SK-MEL-5 (cell line): ENCODE measurements at regions not wholly inside any gene's neighbourhood (a gene's known extent, or its start where the extent isn't known, plus 50 kb on each side); places are given as distances from the start of the nearest gene placed in this dataset.

ENCODE experiments used
- DNase-seq: peaks from one replicate; pipeline ENCODE4 v3.0.0-alpha.2; 2016; ENCODE audit warnings: low read depth, low spot score
- in situ Hi-C: cut with HindIII; loops from 2 replicates; pipeline ENCODE4 v1.10.0; 2016; ENCODE audit warnings: low sequenced_read_pairs, high pct_unique_total_duplicates, low pct_unique_long_range_greater_than_20kb

- in situ Hi-C loops, result no loop called here
- no peak for DNase-seq
Observed at GRCh38 chr3:80451393-80451792, 683.6 kb upstream of the ROBO1 start.

- DNase-seq, result no peak
- in situ Hi-C loops, result no loop called here
Observed at GRCh38 chr3:80445641-80446040, 677.8 kb upstream of the ROBO1 start.

- no peak for DNase-seq
- in situ Hi-C loops, result no loop called here
Observed at GRCh38 chr3:80445053-80445452, 677.3 kb upstream of the ROBO1 start.

- no peak for DNase-seq
- in situ Hi-C loops, result no loop called here
Observed at GRCh38 chr3:80439490-80439889, 671.7 kb upstream of the ROBO1 start.

GRCh38 chr3:80434366-80434765 lies 666.6 kb upstream of the ROBO1 start:
- in situ Hi-C loops, result no loop called here
- no peak for DNase-seq

- DNase-seq, result no peak
- in situ Hi-C loops, result no loop called here
Observed at GRCh38 chr3:80424951-80425350, 657.2 kb upstream of the ROBO1 start.

- no peak for DNase-seq
- in situ Hi-C loops, result no loop called here
Observed at GRCh38 chr3:80408030-80408721, 640.4 kb upstream of the ROBO1 start.

GRCh38 chr3:80405618-80406017 lies 637.8 kb upstream of the ROBO1 start:
- in situ Hi-C loops, result no loop called here

GRCh38 chr3:80395023-80395422 lies 627.2 kb upstream of the ROBO1 start:
- DNase-seq, result no peak
- in situ Hi-C loops, result no loop called here

More at GRCh38 chr3:80405618-80406017, 637.8 kb upstream of the ROBO1 start:
- no peak for DNase-seq

GRCh38 chr3:80391573-80391972 lies 623.8 kb upstream of the ROBO1 start:
- no peak for DNase-seq
- in situ Hi-C loops, result no loop called here

- no peak for DNase-seq
- in situ Hi-C loops, result no loop called here
Observed at GRCh38 chr3:80384811-80385210, 617.0 kb upstream of the ROBO1 start.

- no peak for DNase-seq
- in situ Hi-C loops, result no loop called here
Observed at GRCh38 chr3:80374423-80374822, 606.6 kb upstream of the ROBO1 start.

- in situ Hi-C loops, result no loop called here
- DNase-seq, result no peak
Observed at GRCh38 chr3:80368616-80369015, 600.8 kb upstream of the ROBO1 start.

- DNase-seq, result no peak
- in situ Hi-C loops, result no loop called here
Observed at GRCh38 chr3:80366808-80367548, 599.2 kb upstream of the ROBO1 start.

- in situ Hi-C loops, result no loop called here
- no peak for DNase-seq
Observed at GRCh38 chr3:80357761-80358160, 590.0 kb upstream of the ROBO1 start.

- DNase-seq, result no peak
- in situ Hi-C loops, result no loop called here
Observed at GRCh38 chr3:80355144-80355543, 587.3 kb upstream of the ROBO1 start.

- DNase-seq, result no peak
- in situ Hi-C loops, result no loop called here
Observed at GRCh38 chr3:80351201-80351600, 583.4 kb upstream of the ROBO1 start.

- DNase-seq, result no peak
- in situ Hi-C loops, result no loop called here
Observed at GRCh38 chr3:80350771-80351170, 583.0 kb upstream of the ROBO1 start.

GRCh38 chr3:80338366-80338765 lies 570.6 kb upstream of the ROBO1 start:
- DNase-seq, result no peak
- in situ Hi-C loops, result no loop called here
